Activated naive CD4-positive, alpha-beta T cell treated with anti-CD3 and anti-CD28 coated beads, Interleukin-2, amount 10 ng/mL, durations not matched to agents 7 days and 5 days (primary cell): ENCODE measurements at regions not wholly inside any gene's neighbourhood (a gene's known extent, or its start where the extent isn't known, plus 50 kb on each side); places are given as distances from the start of the nearest gene placed in this dataset.

ENCODE experiments used
- CTCF ChIA-PET: fragments of 350-600 bp; sonication (Branson Sonifier 250); formaldehyde crosslinking; loops from one replicate; lab custom pipeline; 2021; ENCODE audit warnings: antibody characterized with exemption; lab: Charles Lee
- DNase-seq: peaks from one replicate; pipeline ENCODE4 v3.0.0-alpha.2; 2020
- H3K27ac Mint-ChIP-seq: one replicate; pipeline ENCODE4 v1.8.0; 2021; ENCODE audit warnings: mild to moderate bottlenecking, moderate library complexity, mixed read lengths
- H3K27me3 Mint-ChIP-seq: one replicate; pipeline ENCODE4 v1.8.0; 2021; ENCODE audit warnings: mild to moderate bottlenecking, mixed read lengths
- H3K36me3 Mint-ChIP-seq: one replicate; pipeline ENCODE4 v1.8.0; 2021; ENCODE audit warnings: mixed read lengths
- H3K4me1 Mint-ChIP-seq: one replicate; pipeline ENCODE4 v1.8.0; 2021; ENCODE audit warnings: mixed read lengths
- H3K4me3 Mint-ChIP-seq: one replicate; pipeline ENCODE4 v1.8.0; 2021; ENCODE audit warnings: mild to moderate bottlenecking, moderate library complexity, mixed read lengths
- H3K9me3 Mint-ChIP-seq: one replicate; pipeline ENCODE4 v1.8.0; 2021; ENCODE audit warnings: mixed read lengths

DNA sequence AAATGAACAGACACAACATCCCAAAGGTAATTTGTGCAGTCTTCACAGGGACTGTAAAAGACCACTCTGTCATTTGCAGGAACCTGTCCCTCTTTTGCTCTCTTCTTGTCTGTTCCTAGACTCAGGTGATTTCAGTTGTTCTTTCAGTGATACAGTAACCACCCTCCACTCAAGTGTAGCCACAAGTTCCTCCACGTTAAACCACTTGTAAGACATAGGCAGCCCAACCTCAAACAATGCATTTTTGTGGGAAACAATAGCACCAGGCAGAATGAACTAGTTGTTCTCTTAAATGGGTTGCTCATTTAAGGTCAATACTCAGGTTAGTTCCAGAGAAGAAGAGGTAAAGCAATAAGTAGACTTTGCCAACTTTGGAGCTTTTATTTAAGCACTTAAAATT lies 359.4 kb downstream of the MZT1 start:
- Mint-ChIP-seq H3K4me3 (no peak overlapping the region), H3K4me1 (no peaks in the 10 kb centered on the region), H3K27ac (no peak overlapping the region), H3K36me3 (no peaks in the 10 kb centered on the region), H3K9me3 (no peaks in the 10 kb centered on the region), H3K27me3 (no peaks in the 10 kb centered on the region)
- DNase-seq: no peak
- CTCF ChIA-PET: no interaction called here

GRCh38 chr13:72346716-72347115 lies 380.7 kb downstream of the MZT1 start:
- Mint-ChIP-seq H3K4me1 (no peaks in the 10 kb centered on the region), H3K9me3 (no peaks in the 10 kb centered on the region), H3K36me3 (no peaks in the 10 kb centered on the region), H3K27ac (no peak overlapping the region), H3K4me3 (no peak overlapping the region), H3K27me3 (no peaks in the 10 kb centered on the region)
- no peak for DNase-seq
- CTCF ChIA-PET: no interaction called here

GRCh38 chr13:72342364-72342763 lies 385.1 kb downstream of the MZT1 start:
- no peak overlapping the region for H3K4me3 Mint-ChIP-seq
- CTCF ChIA-PET: no interaction called here
- H3K9me3 Mint-ChIP-seq: no peaks in the 10 kb centered on the region
- no peaks in the 10 kb centered on the region for H3K4me1 Mint-ChIP-seq
- H3K27ac Mint-ChIP-seq: no peak overlapping the region
- DNase-seq: no peak
- H3K27me3 Mint-ChIP-seq: no peaks in the 10 kb centered on the region
- no peaks in the 10 kb centered on the region for H3K36me3 Mint-ChIP-seq

- H3K4me1 Mint-ChIP-seq: no peaks in the 10 kb centered on the region
- DNase-seq: no peak
- H3K27me3 Mint-ChIP-seq: no peaks in the 10 kb centered on the region
- no peak overlapping the region for H3K27ac Mint-ChIP-seq
- CTCF ChIA-PET: no interaction called here
- H3K9me3 Mint-ChIP-seq: no peaks in the 10 kb centered on the region
- H3K4me3 Mint-ChIP-seq: no peak overlapping the region
- no peaks in the 10 kb centered on the region for H3K36me3 Mint-ChIP-seq
Measured at GRCh38 chr13:72341904-72342303, 385.5 kb downstream of the MZT1 start.

- Mint-ChIP-seq H3K36me3 (no peaks in the 10 kb centered on the region), H3K27me3 (no peaks in the 10 kb centered on the region), H3K27ac (no peak overlapping the region), H3K9me3 (no peaks in the 10 kb centered on the region), H3K4me3 (no peak overlapping the region), H3K4me1 (no peaks in the 10 kb centered on the region)
- CTCF ChIA-PET: no interaction called here
- no peak for DNase-seq
Measured at GRCh38 chr13:72317346-72318109, 409.9 kb downstream of the MZT1 start.

- CTCF ChIA-PET: no interaction called here
- Mint-ChIP-seq H3K27ac (no peak overlapping the region), H3K36me3 (no peaks in the 10 kb centered on the region), H3K4me3 (no peak overlapping the region), H3K27me3 (no peaks in the 10 kb centered on the region), H3K4me1 (no peaks in the 10 kb centered on the region), H3K9me3 (no peaks in the 10 kb centered on the region)
- no peak for DNase-seq
Measured at GRCh38 chr13:72316716-72317115, 410.7 kb downstream of the MZT1 start.

DNA sequence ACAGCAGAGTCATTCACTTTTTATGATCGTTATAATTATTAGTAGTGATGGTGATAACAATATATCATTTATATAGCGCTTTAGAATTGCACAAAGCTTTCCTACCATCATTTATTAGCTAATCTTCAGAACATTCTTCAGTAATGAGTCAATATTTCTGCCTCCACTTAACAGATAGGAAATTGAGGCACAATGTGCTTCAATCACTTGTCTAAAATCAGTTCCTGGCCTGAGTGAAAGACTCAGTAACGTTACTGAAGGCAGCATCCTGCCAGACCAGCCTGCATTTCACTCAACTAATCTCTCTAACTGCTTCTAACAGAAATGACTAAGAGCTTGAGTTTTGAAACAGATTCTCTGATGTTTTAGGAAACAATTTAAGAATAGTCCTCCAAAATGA lies 412.1 kb downstream of the MZT1 start:
- no peak for DNase-seq
- H3K36me3 Mint-ChIP-seq: no peaks in the 10 kb centered on the region
- H3K4me3 Mint-ChIP-seq: no peak overlapping the region
- H3K27me3 Mint-ChIP-seq: no peaks in the 10 kb centered on the region
- no peaks in the 10 kb centered on the region for H3K4me1 Mint-ChIP-seq
- H3K27ac Mint-ChIP-seq: no peak overlapping the region
- H3K9me3 Mint-ChIP-seq: no peaks in the 10 kb centered on the region
- CTCF ChIA-PET: no interaction called here

DNA sequence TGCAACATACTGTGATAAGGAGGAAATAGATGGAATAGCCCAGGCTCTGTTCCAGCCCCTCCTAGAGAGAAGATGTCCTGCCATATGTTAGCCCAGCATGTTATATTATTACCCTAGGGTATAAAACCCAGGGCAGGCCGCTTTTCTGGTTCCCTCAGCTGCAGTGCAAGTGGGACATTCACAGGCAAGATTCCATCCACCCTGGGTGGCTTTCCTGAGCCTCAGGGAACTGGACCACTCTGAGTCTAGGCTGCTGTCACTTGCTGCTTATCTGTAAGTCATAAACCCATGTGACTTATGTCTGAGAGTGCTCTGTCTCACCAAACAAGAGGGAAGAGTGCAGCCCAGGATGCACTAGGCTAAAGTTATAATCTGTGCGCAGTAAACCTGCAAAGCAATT lies 413.2 kb downstream of the MZT1 start:
- Mint-ChIP-seq H3K27ac (no peak overlapping the region), H3K4me3 (no peak overlapping the region), H3K27me3 (no peaks in the 10 kb centered on the region), H3K36me3 (no peaks in the 10 kb centered on the region), H3K9me3 (no peaks in the 10 kb centered on the region), H3K4me1 (no peaks in the 10 kb centered on the region)
- CTCF ChIA-PET: no interaction called here
- DNase-seq: no peak

- H3K4me3 Mint-ChIP-seq: no peak overlapping the region
- H3K27me3 Mint-ChIP-seq: no peaks in the 10 kb centered on the region
- H3K27ac Mint-ChIP-seq: no peak overlapping the region
- no peaks in the 10 kb centered on the region for H3K9me3 Mint-ChIP-seq
- no peaks in the 10 kb centered on the region for H3K4me1 Mint-ChIP-seq
- CTCF ChIA-PET: no interaction called here
- H3K36me3 Mint-ChIP-seq: no peaks in the 10 kb centered on the region
- no peak for DNase-seq
Measured at GRCh38 chr13:72313546-72313945, 413.9 kb downstream of the MZT1 start.

DNA sequence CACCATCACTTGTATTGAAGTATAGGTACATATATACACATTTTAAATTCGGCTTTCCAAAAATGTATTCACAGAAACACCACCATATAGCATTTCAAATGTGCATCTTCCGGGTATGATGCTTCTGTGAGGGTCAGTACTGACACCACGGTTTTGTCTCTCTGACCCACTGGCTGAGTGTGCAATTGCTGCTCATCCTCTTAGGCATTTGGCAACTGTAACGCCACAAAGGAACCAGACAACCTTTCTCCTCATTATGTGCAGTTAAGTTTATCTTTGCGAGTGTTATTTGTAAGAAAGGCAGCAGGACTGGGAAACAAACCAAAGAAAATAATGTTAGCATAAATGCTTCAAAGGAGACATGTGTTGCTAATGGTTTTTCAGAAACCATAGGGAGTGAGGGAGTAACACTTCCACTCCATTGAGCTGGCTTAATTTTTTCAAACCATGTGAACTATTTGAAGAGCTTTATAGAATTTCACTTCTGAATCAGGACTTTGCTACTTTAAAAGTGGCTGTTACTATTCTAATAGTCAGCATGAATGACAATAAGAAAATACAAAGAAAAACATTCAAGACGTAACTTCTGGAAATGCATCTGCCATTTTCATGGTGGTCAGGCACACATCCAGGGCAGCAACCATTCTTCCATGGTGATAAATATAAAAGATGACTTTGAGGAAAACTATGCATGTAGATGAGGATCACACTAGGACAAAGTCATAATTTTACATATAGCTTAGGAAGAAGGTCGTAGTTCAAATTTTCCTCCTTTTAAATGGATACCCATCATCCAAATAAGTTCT lies 423.3 kb downstream of the MZT1 start:
- Mint-ChIP-seq H3K4me1 (no peaks in the 10 kb centered on the region), H3K27ac (no peak overlapping the region), H3K4me3 (no peak overlapping the region), H3K36me3 (no peaks in the 10 kb centered on the region), H3K27me3 (no peaks in the 10 kb centered on the region), H3K9me3 (no peaks in the 10 kb centered on the region)
- CTCF ChIA-PET: no interaction called here
- DNase-seq: no peak

DNA sequence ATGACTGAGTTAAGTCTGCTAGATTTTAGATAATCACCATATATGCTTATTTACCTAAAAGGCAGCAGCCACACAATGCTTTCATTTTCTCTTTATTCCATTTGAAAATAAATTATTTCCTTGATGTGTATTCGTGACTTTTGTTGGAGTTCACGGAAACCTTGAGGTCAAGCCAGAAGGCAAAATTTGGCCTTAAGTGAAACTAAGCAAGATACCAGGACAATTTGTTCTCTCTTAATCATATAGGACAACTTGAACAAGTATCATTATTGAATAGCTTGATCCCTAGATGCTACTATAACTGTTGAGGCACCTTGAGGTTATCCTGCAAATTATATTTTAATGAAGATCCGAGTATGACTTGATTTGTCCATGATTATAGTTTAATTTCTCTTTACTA lies 429.2 kb upstream of the DACH1 start:
- Mint-ChIP-seq H3K36me3 (no peaks in the 10 kb centered on the region), H3K27ac (no peak overlapping the region), H3K9me3 (peaks cover 3% of the 10 kb centered on the region), H3K4me3 (no peak overlapping the region), H3K27me3 (no peaks in the 10 kb centered on the region), H3K4me1 (no peaks in the 10 kb centered on the region)
- no peak for DNase-seq
- CTCF ChIA-PET: no interaction called here

DNA sequence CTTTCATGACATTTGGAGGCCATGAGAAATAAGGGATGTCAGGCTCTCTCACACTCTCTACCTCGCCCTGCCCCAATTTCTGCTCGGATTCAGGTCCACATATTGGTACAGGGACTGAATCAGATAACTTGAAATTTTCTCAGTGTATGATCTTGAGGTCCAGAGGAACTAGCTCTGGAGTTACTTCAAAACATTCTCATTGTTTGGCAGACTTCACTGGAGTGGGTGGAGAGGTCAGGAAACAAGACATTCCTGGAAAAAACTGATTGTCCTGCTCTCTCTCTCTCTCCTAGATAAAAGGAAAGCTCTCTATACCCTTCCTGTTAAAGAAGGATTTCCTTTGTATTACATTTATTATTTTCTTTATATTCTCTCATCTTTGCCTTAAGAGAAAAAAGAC lies 428.1 kb upstream of the DACH1 start:
- CTCF ChIA-PET: no interaction called here
- no peaks in the 10 kb centered on the region for H3K4me1 Mint-ChIP-seq
- no peak for DNase-seq

GRCh38 chr13:72293206-72293605 lies 426.2 kb upstream of the DACH1 start:
- H3K27ac Mint-ChIP-seq: no peak overlapping the region
- no peak for DNase-seq
- peaks cover 3% of the 10 kb centered on the region for H3K9me3 Mint-ChIP-seq
- no peak overlapping the region for H3K4me3 Mint-ChIP-seq
- no peaks in the 10 kb centered on the region for H3K4me1 Mint-ChIP-seq
- no peaks in the 10 kb centered on the region for H3K27me3 Mint-ChIP-seq
- H3K36me3 Mint-ChIP-seq: no peaks in the 10 kb centered on the region
- CTCF ChIA-PET: no interaction called here

More for the DNA sequence above, 428.1 kb upstream of the DACH1 start:
- H3K27ac Mint-ChIP-seq: no peak overlapping the region
- no peaks in the 10 kb centered on the region for H3K27me3 Mint-ChIP-seq
- no peak overlapping the region for H3K4me3 Mint-ChIP-seq
- H3K36me3 Mint-ChIP-seq: no peaks in the 10 kb centered on the region
- H3K9me3 Mint-ChIP-seq: peaks cover 3% of the 10 kb centered on the region

DNA sequence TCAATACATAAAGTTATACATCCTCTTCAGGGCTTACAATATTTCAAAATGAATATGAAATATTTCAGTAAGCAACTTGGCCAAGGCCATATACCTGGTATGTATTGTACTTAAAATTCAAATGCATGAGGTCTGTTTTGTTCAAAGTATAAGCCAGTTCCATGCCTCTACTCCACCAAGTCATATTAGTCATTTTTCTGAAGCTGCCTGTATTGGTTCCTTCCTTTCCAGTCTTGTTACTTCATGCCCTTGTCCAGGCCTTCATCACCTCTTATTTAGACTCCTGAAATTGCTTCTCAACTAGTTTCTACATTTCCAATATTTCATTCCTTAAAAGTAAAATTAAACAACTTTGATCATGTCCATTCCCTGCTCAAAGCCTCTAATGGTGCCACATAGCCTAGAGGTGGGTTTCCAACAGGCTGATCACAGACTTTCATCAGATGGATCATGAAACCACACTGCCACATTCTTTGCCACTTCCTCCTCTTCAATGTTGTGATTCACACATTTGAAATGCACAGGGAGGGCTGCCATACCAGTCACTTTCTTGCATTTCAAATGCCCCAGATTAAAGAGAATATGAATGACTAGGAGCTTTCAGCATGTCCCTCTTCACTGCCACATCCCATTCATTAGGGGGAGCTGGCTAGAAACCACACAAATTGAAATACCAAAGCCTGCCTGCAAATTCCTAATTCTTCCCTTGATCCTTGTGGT lies 424.1 kb upstream of the DACH1 start:
- no peak for DNase-seq
- Mint-ChIP-seq H3K4me3 (no peak overlapping the region), H3K27ac (no peak overlapping the region), H3K36me3 (no peaks in the 10 kb centered on the region), H3K27me3 (no peaks in the 10 kb centered on the region), H3K4me1 (no peaks in the 10 kb centered on the region), H3K9me3 (peaks cover 3% of the 10 kb centered on the region)
- CTCF ChIA-PET: no interaction called here
